ENCODE measurements at regions not wholly inside any gene's neighbourhood (a gene's known extent, or its start where the extent isn't known, plus 50 kb on each side); places are given as distances from the start of the nearest gene placed in this dataset.

DNA sequence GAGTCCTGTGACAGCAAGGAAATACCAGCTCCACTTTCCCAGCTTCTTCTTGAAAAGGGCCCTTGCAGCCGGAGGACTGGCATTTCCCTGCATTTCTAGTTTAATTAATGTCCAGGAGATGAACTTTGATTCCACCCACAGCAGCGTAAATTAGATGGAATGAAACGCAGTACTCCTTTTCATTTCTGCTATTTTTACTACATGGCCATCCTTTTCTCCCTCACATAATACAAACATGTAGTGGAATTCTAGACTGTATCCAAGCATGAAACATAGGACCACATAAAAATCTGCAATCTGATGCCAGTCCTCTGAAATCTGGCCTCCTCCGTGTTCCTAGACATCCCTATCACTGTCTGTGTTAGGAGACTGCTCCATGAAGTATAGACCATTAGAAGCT, 403.2 kb downstream of the NR2F2 start:
- TF ChIP-seq, protein P1, sequence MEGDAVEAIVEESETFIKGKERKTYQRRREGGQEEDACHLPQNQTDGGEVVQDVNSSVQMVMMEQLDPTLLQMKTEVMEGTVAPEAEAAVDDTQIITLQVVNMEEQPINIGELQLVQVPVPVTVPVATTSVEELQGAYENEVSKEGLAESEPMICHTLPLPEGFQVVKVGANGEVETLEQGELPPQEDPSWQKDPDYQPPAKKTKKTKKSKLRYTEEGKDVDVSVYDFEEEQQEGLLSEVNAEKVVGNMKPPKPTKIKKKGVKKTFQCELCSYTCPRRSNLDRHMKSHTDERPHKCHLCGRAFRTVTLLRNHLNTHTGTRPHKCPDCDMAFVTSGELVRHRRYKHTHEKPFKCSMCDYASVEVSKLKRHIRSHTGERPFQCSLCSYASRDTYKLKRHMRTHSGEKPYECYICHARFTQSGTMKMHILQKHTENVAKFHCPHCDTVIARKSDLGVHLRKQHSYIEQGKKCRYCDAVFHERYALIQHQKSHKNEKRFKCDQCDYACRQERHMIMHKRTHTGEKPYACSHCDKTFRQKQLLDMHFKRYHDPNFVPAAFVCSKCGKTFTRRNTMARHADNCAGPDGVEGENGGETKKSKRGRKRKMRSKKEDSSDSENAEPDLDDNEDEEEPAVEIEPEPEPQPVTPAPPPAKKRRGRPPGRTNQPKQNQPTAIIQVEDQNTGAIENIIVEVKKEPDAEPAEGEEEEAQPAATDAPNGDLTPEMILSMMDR (IDR thresholded peaks at IDR 0.05; ENCODE audit: low read depth, low read length, poor library complexity, severe bottlenecking): no peak
- no peak for TF ChIP-seq EZH2phosphoT487 (IDR thresholded peaks at IDR 0.05; ENCODE audit: borderline replicate concordance, low read length)
